Upper lobe of right lung (tissue), 1 donor: ENCODE measurements at regions not wholly inside any gene's neighbourhood (a gene's known extent, or its start where the extent isn't known, plus 50 kb on each side); places are given as distances from the start of the nearest gene placed in this dataset.

ENCODE experiments used
- ATAC-seq: fragments of 200-7000 bp; cut with Tn5 transposase; one replicate; pipeline ENCODE4 v1.9.1; 2020; ENCODE audit warnings: mild to moderate bottlenecking, moderate library complexity
- DNase-seq: peaks from one replicate; pipeline ENCODE4 v3.0.0-alpha.2; 2020
- H3K27ac ChIP-seq: fragments of 200-600 bp; one replicate; pipeline ENCODE4 v1.8.0; 2022
- H3K27me3 ChIP-seq: fragments of 200-600 bp; one replicate; pipeline ENCODE4 v1.8.0; 2022; ENCODE audit warnings: mild to moderate bottlenecking
- H3K36me3 ChIP-seq: fragments of 200-600 bp; one replicate; pipeline ENCODE4 v1.8.0; 2022
- H3K4me1 ChIP-seq: fragments of 200-600 bp; one replicate; pipeline ENCODE4 v1.8.0; 2022
- H3K4me3 ChIP-seq: fragments of 200-600 bp; one replicate; pipeline ENCODE4 v1.8.0; 2022; ENCODE audit warnings: mild to moderate bottlenecking
- H3K9me3 ChIP-seq: fragments of 200-600 bp; one replicate; pipeline ENCODE4 v1.8.0; 2022
- CTCF ChIP-seq: fragments of 200-600 bp; IDR thresholded peaks from one replicate; pipeline ENCODE4 v1.8.0; 2022; ENCODE audit warnings: antibody characterized with exemption
- intact Hi-C: fragments of 100-400 bp; cut with DNase I; formaldehyde crosslinking; loops from one replicate; pipeline ENCODE4 v1.11.0; 2022
- donor health status: DM: no; HTN: yes; CAD: no; lungs with severe emphysema.

GRCh38 chr4:29128810-29129209, 1591.4 kb upstream of the PCDH7 start:
- no peak for TF ChIP-seq CTCF
- no peaks in the 10 kb centered on the region for H3K27me3 ChIP-seq
- no peaks in the 10 kb centered on the region for H3K36me3 ChIP-seq
- intact Hi-C loops: no loop called here
- H3K4me1 ChIP-seq: no peaks in the 10 kb centered on the region
- DNase-seq: no peak
- no peaks in the 10 kb centered on the region for H3K9me3 ChIP-seq
- H3K27ac ChIP-seq: no peak overlapping the region
- ATAC-seq: no peak
- no peak overlapping the region for H3K4me3 ChIP-seq

DNA sequence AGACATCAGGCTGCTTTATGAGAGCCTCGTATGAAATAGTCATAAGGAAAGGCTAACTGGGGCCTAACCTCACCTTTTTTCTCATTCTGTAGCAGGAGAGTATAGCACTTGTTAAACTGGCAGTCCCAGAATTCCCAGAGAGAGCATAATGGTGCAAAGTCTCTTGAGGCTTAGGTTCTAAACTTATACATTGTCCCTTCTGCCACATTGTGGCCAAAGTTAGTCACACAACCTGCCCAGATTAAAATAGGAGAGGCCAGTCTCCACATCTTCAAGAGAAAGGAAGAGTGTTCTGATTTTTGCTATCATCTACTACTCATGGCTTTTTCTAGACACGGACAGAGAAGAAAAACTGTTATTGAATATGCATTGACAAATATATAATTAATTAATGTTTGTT, 1588.9 kb upstream of the PCDH7 start:
- TF ChIP-seq CTCF: no peak
- no peaks in the 10 kb centered on the region for H3K27me3 ChIP-seq
- H3K4me1 ChIP-seq: no peaks in the 10 kb centered on the region
- no peak overlapping the region for H3K27ac ChIP-seq
- no peaks in the 10 kb centered on the region for H3K9me3 ChIP-seq
- no peak overlapping the region for H3K4me3 ChIP-seq
- no peaks in the 10 kb centered on the region for H3K36me3 ChIP-seq
- DNase-seq: no peak
- no peak for ATAC-seq
- intact Hi-C loops: no loop called here

DNA sequence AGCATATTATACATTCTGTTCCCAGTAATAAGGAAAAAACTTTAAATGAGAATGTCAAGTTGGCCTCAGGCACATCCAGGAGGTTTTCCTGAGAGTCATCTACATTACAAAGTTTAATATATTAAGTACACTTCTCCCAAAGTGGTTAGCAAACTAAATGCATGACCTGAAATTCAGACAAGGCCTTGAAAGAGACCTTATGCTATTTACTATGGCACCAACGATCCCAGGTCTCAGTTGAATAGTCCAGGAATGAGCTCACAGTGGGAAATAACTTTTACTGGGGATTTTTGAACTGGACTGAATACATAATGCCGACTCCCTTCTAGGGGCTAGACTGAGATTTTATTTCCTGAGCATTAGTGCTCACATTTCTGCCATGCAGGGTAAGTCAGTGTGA, 1577.5 kb upstream of the PCDH7 start:
- no peaks in the 10 kb centered on the region for H3K36me3 ChIP-seq
- no peak overlapping the region for H3K27ac ChIP-seq
- DNase-seq: no peak
- no peaks in the 10 kb centered on the region for H3K4me1 ChIP-seq
- no peak for TF ChIP-seq CTCF
- H3K4me3 ChIP-seq: no peak overlapping the region
- no peaks in the 10 kb centered on the region for H3K27me3 ChIP-seq
- H3K9me3 ChIP-seq: no peaks in the 10 kb centered on the region
- intact Hi-C loops: no loop called here
- ATAC-seq: no peak

DNA sequence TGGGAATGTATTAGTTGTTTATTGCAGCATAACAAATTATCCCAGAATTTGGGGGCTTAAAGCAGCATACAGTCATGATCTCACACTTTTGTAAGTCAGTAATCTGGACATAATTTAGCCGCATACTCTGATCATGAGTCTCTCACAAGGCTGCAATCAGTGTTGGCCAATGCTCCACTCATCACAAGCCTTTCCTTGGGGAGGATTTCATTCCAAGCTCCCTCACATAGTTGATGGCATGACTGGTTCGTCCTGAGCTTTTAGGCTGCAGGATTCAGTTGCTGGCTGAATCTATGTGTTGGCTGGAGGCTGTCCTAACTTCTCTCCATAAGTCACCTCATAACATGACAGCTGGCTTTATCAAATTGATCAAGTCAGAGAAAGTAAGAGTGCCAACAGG, 1568.6 kb upstream of the PCDH7 start:
- H3K4me3 ChIP-seq: no peak overlapping the region
- H3K36me3 ChIP-seq: no peaks in the 10 kb centered on the region
- no peak overlapping the region for H3K27ac ChIP-seq
- intact Hi-C loops: no loop called here
- DNase-seq (no peak), ATAC-seq (no peak)
- no peaks in the 10 kb centered on the region for H3K4me1 ChIP-seq
- TF ChIP-seq CTCF: no peak
- H3K27me3 ChIP-seq: no peaks in the 10 kb centered on the region
- H3K9me3 ChIP-seq: no peaks in the 10 kb centered on the region

- TF ChIP-seq CTCF: no peak
- ATAC-seq: no peak
- intact Hi-C loops: no loop called here
These were observed 1566.5 kb upstream of the PCDH7 start for GRCh38 chr4:29153642-29154041.

GRCh38 chr4:29175291-29175690, 1544.9 kb upstream of the PCDH7 start:
- no peak for DNase-seq
- intact Hi-C loops: no loop called here
- TF ChIP-seq CTCF: no peak
- Histone ChIP-seq H3K27ac (no peak overlapping the region), H3K9me3 (no peaks in the 10 kb centered on the region), H3K27me3 (no peaks in the 10 kb centered on the region), H3K4me3 (no peak overlapping the region), H3K36me3 (no peaks in the 10 kb centered on the region), H3K4me1 (no peaks in the 10 kb centered on the region)
- ATAC-seq: no peak

More at GRCh38 chr4:29153642-29154041, 1566.5 kb upstream of the PCDH7 start:
- Histone ChIP-seq H3K4me3 (no peak overlapping the region), H3K27me3 (no peaks in the 10 kb centered on the region), H3K27ac (no peak overlapping the region), H3K36me3 (no peaks in the 10 kb centered on the region), H3K9me3 (no peaks in the 10 kb centered on the region), H3K4me1 (no peaks in the 10 kb centered on the region)
- no peak for DNase-seq
